ENCODE measurements at regions not wholly inside any gene's neighbourhood (a gene's known extent, or its start where the extent isn't known, plus 50 kb on each side); places are given as distances from the start of the nearest gene placed in this dataset.

DNA sequence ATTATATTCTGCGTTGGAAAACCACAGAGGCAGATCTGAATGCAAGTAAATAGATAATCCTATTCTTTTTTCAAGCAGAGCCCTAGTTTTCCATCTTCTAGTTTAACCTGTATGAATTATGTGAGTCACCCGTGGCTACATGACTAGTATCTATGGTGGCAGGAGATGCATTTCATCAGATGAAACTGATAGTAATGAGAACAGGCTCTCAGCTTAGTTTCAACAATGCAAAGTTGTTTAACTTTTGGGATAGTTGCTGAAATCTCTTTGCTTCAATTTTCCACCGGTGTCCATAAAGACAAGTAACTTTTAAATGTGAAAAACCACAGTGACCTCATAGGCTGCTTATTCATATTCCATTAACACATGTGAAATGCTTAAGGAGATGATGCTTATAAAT is 1317.4 kb upstream of the TENM3 start:
- no peak for DNase-seq

GRCh38 chr4:180926277-180926676 is 1316.9 kb upstream of the TENM3 start:
- DNase-seq, result no peak

DNA sequence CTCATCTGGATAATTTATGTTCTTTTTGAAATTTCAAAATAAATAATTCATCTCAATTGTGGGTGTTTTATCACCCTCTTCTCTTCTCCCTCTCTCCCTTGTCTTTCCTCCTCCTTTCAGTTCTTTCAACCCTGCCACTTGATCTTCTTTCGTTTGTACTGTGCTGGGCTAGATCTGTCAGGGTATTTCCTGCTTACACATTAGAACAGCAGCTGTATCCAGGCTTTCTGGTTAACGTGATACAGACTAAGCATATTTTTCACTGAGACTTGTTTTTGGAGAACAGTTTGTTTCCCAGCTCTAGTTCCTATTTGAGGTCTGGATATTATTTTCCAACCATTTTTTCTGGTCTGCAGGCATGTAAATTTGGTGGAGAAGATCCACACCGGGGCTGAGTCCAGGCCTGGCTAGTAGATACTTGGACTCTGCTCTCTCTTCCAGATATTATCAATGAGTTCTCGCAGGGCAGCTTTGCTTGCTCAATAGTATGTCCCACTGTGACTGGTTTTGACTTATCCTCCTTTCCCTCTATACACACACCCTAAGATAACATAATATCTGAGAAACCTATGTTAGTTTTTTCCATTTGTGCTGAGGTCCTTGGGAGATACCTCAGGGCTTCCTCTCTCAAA is 1310.7 kb upstream of the TENM3 start:
- no peak for DNase-seq

DNA sequence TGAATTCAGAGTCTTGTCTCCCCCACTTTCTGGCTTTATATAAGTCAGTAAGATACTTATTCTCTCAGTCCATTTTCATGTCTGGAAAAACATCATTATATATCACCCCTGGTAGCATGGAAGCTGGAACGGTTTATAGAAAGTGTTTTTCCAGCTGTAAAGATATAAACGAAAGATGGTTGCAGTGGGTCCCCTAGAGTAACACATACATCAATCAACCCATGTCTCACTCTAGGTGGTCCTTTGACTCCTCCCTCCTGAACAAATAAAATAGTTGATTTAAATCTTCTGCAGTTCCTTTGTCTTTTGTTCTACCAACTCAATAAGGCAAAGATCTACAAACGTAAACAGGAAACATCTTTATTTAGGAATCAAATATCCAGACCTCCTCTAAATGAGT is 1306.1 kb upstream of the TENM3 start:
- no peak for DNase-seq

DNA sequence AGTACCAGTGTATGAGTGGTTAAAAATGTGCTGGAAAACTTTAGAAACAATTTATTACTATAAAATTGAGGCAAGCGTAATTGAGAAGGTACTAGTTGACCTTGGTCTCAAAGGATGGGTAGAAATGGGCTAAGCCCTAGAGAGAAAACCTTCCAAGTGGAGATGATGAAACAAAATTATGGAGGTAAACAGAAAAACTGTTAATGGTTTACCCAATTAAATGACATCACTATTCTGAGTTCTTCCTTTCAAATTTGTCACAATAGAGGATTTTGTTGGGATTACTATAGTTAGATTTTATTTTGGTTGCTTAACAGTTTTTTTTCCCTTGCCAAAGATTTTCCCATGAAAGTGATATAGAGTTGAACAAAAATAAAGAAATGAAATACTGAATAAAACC is 1302.5 kb upstream of the TENM3 start:
- DNase-seq, result no peak

DNA sequence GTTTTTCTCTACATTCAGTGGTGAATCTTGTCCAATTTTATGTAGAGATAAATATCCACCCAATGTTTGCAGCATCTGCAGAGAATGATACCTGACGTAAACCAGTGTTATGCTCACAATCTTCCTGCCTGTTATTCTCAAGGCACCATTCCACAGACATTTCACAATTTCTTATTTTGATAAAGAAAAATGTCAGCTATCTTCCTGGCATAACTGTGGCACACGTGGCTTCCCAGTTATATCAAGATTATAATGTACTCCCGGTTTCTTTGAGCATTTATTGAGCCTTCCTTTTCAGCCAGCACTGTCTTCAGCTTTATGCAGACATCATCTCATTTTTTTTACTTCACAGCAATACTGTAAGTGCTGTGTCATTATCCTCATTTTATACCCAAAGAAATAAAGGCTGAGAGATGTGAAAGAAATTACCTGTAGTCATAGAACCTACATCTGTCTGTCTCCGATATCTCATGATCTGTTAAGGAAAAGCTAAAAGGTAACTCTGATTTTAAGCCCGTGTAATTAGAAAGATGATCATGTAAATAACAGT is 1300.8 kb upstream of the TENM3 start:
- DNase-seq, result no peak

GRCh38 chr4:180946188-180946587 is 1297.0 kb upstream of the TENM3 start:
- no peak for DNase-seq

GRCh38 chr4:180947425-180947824 is 1295.8 kb upstream of the TENM3 start:
- no peak for DNase-seq

DNA sequence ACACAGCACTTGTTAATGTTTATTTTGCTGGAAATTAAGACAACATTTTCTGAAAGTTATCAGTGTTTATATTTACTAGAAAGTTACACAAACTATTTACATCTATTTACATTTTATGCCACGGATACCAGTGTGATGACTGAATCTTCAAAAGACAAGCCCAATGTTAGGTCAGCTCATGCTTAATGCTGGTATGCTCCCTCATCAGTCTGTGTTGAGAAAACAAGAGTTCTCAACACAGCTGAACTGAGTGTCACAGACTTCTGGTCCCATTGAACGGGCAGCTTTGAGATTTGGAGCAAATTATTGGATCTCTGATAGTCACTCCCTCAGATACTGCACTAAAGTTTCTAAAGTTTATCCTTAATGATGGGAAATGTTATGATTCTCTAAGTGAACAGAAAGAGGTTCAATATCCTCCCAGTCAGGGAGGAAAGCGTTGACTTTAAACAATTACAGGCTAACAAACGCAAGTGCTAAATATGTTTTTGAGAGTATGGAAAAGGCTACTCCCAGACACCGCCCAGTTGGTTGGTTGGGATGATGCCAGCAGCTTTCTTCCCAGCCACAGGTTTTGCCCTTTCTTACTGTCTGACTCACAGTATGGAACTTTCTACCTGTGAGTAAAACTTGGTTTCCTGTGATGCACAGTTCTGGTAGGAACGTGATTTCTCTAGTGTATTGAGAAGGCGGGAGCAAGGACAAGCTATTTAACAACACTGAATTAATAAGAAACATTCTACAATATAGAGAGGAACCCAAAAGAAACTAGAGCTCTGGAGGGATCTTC is 1293.6 kb upstream of the TENM3 start:
- no peak for DNase-seq

GRCh38 chr4:180950377-180950776 is 1292.8 kb upstream of the TENM3 start:
- DNase-seq, result no peak

GRCh38 chr4:180951312-180951711 is 1291.9 kb upstream of the TENM3 start:
- DNase-seq, result no peak

DNA sequence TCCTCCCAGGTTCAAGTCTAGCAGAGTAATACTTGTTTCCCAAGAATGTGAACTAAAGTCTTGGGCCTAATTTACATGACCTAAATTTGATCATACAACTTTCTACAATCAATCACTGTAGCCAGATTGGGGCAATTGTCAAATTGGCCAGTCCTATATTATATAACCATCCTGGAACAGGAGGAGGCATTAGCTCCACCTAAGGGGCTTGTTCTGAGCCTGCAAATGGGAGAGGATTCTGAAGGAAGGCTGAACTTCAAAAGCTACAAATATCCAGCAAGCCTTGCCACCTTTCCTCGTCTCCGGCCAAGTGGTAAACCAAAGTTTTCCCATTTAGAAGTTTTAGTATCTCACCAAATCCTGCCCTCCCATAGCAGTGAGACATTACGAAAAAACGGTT is 1289.6 kb upstream of the TENM3 start:
- no peak for DNase-seq

DNA sequence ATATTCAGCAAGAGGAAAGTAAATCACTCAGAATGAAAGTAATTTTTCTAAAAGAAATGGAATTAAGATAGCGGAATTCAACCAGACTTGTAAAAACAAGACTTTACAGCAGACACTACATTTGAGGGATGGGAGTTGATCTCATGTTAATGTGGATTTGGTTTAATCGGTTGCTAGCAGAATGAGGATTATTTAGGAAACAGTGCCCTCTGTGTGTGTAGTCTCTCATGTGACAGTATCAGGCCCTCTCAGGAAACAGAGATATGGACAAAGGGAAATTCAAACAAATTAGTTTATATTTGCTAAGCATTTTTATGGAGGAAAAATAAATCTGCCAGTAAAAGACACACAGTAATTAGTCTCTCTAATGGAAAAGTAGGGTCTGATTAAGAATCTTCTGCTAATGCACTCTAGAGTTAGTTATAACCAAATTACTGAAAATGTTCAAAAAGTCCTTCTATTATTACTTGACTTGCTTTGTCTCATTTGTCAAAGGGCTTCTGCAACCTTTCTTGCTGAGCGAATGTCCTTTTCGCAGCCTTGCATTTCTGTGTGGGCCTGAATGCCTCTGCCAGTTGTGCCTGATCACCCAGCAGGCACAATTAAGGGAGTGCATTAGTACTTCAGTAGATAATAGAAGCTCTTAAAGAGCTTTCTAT is 1282.3 kb upstream of the TENM3 start:
- DNase-seq, result no peak

DNA sequence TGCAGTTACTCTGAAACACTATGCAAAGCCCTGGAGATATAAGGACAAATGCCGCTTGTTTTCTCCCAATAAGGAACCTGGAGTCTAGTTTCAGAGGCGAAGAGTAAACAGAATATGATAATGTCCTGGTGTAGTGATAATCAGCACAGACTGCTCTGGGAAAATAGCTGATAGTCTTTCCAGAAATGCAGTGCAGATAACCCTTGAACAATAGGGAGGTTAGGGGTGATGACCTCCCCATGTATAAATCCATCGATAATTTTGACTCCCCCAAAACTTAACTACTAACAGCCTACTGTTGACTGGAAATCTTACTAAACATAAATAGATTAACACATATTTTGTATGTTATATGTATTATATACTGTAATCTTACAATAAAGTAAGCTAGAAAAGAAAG is 1280.9 kb upstream of the TENM3 start:
- DNase-seq, result no peak

GRCh38 chr4:180966312-180966711 is 1276.9 kb upstream of the TENM3 start:
- no peak for DNase-seq

DNA sequence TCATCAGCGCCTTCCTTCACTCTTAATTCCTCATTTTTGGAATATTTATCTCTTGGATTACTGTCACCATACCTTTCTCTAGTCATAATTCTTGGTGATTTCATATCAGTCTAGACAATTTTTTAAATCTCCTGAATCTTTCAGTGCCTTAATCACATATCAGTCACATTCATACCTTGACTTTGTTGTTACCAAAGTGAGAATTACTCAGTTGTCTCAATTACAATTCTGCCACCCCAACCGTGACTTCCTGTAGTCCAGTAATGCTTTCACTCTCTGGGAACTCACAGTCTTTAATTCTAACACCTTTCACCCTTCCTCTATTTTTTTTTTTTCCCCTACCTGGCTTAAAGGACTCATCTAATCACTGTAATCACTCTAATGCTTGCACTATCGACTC is 1275.3 kb upstream of the TENM3 start:
- no peak for DNase-seq

DNA sequence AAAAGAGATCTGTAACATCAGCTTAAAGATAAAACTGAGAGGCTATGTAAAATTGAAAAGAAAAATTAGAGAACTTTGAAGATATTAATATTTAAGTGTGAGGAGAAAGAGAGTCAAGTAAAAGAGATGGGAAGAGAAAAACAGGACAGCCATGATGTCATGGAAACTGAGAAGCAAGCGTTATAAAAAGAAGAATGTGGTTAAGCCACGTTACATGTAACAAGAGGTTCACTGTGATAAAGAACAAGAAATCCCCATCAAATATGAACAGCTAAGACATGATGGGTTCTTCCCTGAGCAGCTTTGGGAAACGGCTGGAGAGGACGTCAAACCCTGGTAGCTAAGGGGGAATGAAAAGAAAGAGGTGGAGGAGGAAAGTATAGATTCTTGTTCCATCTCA is 1269.3 kb upstream of the TENM3 start:
- no peak for DNase-seq

DNA sequence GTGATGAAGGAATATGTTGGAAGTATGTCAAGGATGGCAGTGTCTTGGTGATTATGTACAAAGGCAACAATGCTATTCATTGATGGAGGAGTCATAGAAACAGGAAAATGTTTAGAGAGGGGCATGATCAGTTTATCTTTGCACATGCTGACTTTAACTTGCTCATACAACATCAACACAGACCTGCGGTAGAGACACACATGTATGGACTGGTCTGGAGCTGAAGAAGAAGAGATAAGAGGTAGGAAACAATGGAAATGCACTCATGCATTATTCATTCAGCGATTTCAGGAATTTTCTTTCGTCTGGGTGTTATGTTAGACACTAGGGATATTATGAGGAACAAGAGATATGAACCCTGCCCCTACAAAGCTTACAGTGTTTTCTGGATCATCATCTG is 1252.3 kb upstream of the TENM3 start:
- DNase-seq, result no peak

DNA sequence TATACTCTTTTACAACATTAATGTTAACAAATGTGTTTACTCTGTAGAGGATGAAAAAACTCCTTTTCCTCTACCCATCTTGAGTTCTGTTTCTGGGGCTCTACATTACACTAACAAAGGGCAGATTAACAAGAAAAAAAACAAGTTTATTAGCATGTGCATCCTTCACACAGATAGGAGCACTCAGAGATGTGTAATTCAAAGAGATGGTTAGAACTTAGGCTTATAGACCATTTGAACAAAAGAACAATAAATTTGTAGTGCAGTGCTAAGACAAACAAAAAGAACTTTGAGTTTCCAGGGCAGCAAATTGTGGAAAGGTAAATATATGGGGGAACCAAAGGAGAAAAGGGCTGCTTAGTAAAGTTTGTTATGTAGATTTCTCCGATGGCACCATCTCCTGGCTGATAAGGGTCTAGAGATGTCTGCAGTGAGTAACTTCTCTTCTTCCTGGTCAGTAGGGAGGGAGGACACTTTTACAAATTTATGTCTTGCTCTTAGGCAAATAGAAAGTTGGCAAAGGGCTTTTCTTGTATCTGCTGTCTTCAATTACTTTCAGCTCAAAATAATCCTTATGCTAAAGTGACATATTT is 1249.9 kb upstream of the TENM3 start:
- no peak for DNase-seq

- DNase-seq, result no peak
These were observed 1248.5 kb upstream of the TENM3 start for GRCh38 chr4:180994722-180995121.

DNA sequence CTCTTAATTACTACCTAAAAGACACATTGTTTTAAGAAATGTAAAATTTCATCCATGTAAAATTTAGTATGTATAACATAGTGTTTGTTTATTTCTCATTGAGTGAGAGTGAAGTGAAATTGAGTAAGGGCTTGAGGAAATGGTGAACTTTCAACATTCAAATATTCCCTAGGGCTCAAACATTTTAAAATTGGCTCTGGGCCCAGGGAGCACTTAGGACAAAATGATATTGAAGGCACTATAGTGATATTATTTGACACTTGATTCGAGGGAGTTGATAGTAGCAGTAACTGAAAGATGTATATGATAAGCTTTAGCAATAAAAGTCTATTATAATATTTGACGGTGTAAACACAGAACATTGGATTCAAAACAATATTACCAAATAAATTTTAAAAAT is 1244.0 kb upstream of the TENM3 start:
- DNase-seq, result no peak

DNA sequence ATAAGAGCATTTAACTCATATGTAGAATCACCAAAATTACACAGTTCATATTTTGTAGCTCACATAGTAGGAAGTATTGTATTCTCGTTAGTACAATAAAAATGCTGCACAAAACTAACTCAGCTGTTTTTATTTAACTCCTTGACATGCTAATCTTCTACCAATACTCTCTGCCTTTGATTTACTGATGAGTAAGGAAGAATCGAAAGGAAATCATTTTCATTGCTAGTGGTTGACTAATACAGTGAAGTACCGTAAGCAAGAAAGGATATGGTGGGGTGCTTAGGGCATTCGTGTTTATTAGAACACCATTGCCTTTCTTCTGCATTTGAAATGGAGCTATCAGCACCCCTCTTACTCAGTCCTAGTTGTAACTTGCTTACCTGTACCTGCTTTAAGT is 1239.1 kb upstream of the TENM3 start:
- no peak for DNase-seq

DNA sequence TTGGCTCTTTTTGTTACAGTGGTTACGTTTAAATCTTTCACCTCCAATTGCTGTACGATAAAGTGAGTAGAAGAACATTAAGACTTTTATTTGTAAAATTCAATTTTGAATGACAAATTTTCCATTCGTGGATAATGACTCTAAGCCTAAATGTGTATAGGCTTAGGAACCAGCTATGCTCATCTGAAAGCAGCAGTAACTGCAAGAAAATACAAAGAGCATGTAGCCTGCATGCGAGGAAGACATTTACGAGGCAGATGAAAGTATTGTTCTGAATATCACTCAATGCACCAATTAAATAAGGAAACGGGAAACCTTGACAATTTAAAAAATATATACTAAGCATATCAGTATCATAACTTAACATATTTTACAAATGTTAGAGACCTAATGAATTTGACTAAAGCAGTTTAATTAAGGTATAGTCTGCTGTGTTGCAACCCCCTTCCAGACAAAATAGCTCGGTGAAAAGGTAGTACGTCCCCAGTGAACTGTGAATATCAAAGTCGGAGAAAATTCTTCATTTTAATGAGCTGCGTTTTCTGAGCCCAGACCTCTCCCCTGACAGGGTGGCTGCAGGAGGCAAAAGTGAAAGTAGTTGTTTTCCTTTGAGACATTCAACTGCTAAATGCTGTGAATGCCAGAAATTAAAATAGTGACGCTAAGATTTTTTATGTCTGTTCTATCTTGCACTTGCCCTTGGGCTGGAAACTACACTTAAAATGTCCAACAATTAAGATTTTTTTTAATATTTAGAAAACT is 1236.5 kb upstream of the TENM3 start:
- no peak for DNase-seq
